NCI-H128 (cell line): ENCODE measurements at regions not wholly inside any gene's neighbourhood (a gene's known extent, or its start where the extent isn't known, plus 50 kb on each side); places are given as distances from the start of the nearest gene placed in this dataset.

ENCODE experiments used
- DNase-seq: peaks from one replicate; lab custom pipeline; 2025; ENCODE audit not compliant: unreplicated experiment; lab: John Stamatoyannopoulos, UW

DNA sequence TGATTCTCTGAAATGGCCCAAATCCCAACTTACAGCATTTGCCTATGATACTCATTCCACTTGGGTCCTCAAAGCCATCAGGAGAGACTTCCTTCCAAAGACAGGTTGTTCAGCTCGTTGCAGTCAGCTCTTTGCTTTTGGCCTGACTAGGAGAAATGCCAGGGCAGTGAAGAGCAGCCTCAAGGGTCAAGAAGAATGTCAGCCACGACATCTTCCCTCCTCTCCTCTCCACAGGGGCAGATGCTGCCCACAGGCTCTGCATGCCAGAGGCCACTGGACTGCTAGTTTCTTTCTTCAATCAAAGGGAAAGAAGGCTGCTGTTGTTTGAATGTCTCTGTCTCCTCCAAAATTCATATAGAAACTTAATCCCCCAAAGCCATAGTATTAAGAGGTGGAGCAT, 201.7 kb upstream of the PFN2 start:
- no peak for DNase-seq

DNA sequence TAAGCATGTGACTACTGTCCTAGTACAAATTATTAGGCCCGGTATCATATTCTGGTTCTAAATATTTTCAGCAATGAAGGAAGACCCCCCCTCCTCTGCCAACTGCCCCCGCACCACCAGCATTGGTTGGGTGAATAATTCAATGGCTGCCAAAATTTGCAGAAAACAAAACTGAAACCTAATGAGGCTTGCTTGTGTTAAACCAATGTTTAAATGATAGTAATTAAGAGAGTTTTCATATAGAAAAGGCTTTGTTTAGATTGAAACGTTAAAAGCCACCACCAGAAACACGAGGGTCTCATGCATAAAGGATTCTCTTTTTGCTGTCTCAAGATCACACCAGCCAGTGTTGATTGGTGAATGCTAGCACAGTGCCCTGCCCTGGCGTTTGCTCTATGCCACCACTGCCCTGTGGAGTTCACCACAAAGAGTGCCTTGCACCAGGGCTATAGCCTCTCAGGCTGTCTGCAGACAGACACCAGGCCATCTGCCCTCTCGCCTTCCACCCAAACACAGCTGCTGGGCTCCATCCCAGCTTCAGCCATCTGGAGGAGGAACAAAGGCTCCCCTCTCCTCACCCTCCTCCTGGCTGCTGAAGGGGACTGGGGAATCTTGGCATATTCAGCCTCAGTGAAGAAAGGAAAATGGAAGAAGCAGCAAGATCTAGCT, 200.3 kb upstream of the PFN2 start:
- no peak for DNase-seq

DNA sequence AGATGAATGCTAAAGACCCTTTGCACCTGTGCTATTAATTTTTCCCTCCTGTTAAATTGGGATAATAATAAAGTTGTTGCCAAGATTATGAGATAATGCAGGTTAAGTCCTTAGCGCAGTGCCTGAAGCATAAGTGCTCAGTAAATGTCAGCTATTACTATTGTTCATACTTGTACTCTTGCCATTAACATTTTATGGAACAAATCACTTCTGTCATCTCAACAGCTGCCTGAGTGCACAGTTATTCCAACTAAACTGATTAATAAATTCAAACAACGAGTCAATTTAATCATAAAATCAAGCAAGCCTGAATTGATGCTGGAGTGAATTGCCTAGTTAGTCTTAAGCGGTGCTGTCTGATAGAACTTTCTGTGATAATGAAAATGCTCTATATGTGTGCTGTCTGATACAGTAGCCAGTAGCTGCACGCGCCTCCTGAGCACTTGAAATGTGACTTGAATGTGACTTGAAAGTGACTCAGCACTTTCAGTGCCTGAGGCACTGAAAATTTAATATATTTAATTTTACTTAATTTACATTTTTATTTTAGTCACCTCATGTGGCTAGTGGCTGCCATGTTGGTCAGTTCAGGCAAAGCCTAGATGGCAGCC, 198.7 kb upstream of the PFN2 start:
- no peak for DNase-seq

GRCh38 chr3:150168698-150169097, 198.0 kb upstream of the PFN2 start:
- DNase-seq: no peak

DNA sequence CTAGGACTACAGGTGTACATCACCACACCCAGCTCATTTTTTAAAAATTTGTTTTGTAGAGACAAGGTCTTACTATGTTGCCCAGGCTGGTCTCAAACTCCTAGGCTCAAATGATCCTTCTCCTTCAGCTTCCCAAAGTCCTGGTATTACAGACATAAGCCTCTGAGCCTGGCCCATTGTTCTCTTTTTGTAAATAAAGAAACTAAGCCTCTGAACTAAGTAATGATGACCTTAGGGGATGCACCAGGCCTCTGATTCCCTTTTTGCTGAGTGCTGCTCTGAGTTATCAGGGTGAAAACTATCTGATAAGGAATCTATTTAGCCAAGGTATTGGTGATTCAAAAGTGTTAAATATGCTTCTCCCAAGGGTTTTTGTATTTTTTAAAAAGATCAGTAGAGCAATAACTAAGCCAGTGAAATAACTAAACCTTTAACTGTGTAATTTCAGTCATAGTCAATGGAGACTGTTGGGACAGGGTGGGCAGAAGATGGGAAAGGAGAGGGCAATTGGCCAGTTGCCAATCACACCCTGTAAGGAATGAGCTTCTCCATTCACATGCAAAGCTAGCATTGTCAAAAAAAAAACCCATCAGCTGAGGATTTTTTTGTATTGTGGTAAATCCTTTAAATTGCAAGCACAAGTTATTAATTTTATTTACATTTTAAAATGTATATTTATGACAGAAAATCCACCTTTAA, 194.8 kb upstream of the PFN2 start:
- no peak for DNase-seq

DNA sequence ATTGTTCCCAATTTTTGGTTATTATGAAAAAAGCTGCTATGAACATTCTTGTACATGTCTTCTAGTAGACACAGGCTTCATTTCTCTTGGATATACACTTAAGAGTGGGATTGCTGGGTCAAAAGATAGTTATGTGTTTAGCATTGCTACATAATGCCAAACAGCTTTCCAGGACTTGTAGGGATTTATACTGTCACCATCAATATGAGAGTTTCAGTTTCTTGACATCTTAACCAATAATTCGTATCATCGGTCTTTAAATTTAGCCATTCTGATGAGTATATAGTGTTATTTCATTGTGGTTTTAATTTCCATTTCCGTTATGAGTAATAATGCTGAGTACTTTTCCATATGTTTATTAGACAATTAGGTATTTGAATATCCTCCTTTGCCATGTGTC, 190.3 kb upstream of the PFN2 start:
- no peak for DNase-seq

DNA sequence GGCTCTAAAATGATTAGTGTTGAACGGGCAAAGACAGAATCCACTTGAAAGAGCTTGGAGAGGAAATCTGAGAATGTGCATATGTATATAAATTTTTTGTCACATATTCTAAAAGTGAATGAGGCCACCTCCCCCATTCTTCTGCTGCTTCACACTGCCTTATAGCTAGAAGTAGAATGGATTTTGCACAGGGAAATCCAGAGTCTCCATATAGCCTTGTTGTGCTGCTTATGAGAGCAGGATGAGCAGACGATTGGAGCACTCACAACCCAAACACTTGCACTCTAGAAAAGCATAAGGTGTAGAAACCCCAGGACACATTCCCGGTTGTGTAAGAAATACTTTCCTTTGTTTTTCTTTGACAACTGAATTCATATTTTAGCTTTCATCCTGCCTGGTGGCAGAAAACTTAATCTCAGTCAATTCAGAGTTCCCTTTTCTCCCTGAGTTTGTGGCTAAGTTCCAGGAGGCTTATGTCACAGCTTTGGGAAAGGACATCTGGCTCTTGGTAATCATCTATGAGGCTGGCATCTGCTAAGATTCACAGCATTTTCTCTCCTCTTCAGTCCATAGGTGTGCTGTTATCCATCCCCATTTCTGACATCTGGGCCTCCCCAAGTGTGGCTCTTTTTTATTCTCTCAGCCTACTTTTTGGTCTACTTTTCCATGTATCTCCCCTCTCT, 188.4 kb upstream of the PFN2 start:
- no peak for DNase-seq

GRCh38 chr3:150152567-150152966, 181.9 kb upstream of the PFN2 start:
- DNase-seq: no peak

GRCh38 chr3:150150633-150151032, 179.9 kb upstream of the PFN2 start:
- DNase-seq: no peak

- no peak for DNase-seq
Measured at GRCh38 chr3:150149651-150150051, 179.0 kb upstream of the PFN2 start.

GRCh38 chr3:150148227-150148626, 177.5 kb upstream of the PFN2 start:
- DNase-seq: no peak

- no peak for DNase-seq
Measured at GRCh38 chr3:150147776-150148175, 177.1 kb upstream of the PFN2 start.

DNA sequence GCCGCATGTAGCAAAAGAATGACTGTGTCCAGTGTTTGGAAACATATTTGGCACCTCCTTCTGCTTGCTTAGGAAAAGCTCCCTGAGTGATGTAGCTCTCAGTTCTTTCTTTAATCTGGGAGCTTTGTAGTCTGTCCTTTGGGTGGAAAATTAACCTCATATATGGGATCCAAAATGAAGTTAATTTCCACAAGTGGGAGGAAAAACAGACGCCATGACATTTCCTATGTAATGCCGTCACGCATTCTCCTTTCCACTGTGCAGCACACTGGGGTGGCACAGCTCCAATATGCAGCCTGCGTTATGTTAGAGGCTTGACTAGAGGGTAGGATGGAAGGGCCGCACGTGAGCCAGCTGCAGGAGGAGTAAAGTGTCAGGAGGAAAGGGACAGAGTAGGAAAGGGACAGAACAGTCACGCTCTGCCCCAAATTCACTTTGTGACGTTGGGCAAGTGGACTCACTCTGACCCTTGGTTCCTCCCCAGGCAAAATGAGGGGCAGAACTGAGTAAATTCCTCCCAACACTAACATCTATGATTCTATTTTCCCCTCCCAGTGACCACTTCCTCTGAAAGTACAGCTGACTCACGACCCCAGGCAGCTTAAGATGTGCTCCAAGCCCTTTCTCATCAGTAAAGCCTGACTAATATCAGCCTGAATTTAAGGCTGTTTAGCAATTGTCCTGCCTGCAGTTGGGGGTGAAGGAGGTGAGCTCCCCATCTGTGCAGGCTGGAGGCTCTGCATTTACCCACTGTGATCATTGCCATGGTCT, 176.5 kb upstream of the PFN2 start:
- DNase-seq: no peak

DNA sequence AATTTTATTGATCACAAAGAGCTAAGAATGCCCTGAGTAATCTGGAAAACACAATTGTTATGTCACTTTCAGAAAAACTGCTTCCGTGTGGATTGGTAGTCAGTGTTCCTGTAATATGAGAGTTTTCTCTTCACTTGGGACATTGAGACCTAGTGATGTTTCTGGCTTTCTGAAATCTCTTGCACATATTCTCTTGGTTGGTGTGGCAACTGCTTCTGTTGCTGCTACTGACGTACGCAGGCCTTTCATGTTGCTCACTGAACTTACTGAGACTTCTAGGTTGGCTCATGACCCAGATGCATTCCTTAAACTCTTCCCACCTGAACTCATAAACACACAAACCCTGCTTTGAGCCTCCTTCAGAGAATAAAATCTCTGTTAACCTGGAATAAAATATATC, 175.0 kb upstream of the PFN2 start:
- no peak for DNase-seq

GRCh38 chr3:150144191-150144708, 173.6 kb upstream of the PFN2 start:
- no peak for DNase-seq

- DNase-seq: no peak
Measured at GRCh38 chr3:150142936-150143335, 172.2 kb upstream of the PFN2 start.

- DNase-seq: no peak
Measured at GRCh38 chr3:150141790-150142326, 171.2 kb upstream of the PFN2 start.

DNA sequence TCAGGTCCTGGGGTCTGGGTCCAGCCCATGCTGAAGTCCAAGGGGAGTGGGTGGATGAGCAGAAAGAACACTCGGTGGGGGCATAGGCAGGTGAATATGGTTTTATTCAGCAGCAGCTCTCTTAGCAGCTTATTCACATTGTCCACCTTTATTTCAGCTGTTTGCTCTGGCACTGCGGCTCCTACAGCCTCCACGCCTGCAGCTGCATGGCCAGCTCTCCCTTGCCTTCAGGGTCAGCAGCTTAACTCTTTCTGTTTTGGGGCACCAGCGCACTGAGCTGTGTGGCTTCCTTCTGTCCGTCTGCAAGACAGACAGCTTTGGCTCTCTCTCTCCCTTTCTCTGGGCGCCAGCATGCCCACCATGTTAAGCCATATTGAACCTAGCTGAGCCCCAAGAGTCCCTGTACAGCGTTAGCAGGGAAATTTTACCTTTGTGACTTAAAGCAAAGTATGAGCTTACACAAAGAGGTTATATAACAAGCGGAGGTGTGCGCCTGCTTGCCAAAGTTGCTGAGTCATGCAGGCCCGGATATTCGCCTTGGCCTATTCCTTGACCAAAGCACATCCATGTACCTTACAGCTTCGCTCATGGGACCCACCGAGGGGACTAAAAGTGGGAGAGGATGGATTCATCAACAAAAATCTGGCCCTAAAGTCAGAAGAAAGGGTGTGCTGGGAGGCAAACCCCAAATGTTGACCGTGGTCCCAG, 170.1 kb upstream of the PFN2 start:
- no peak for DNase-seq

- no peak for DNase-seq
Measured at GRCh38 chr3:150138824-150139223, 168.1 kb upstream of the PFN2 start.

DNA sequence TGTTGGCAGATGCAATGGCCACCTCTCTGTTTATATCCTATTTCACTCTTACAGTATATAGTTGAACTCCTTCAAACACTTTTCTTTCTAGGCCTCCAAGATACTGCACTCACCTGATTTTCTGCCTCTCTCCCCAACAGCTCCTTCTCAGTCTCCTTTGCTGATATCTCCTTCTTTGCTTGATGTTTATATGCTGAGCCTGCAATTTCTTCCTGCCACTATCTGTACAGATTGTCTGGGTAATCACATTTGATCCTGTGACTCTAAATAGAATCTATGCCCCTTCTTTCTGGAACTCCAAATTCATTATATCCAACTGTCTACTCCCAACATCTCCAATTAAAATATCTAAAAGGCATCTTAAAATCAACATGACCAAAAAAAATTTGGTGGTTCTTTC, 165.5 kb upstream of the PFN2 start:
- DNase-seq: no peak
